Liver (tissue), 8 donors: ENCODE measurements at regions not wholly inside any gene's neighbourhood (a gene's known extent, or its start where the extent isn't known, plus 50 kb on each side); places are given as distances from the start of the nearest gene placed in this dataset.

Source experiments
- DNase-seq: peaks from one replicate; pipeline ENCODE4 v3.0.0-alpha.2; 2017; ENCODE audit warnings: low spot score
- H3K27ac ChIP-seq, 2 donors: one replicate each; pipeline ENCODE4 v1.7.0; 2013; ENCODE audit warnings: inconsistent platforms in 2 of 2, low read length in 2 of 2, control low read depth in 1 of 2, low read depth in 1 of 2, mild to moderate bottlenecking in 1 of 2
- H3K27me3 ChIP-seq, 4 donors: one replicate each; pipeline versions ENCODE4 v1.6.1 to v1.7.0; 2013; ENCODE audit warnings: low read length in 3 of 4, inconsistent platforms in 1 of 4, mild to moderate bottlenecking in 1 of 4, moderate library complexity in 1 of 4; ENCODE audit not compliant: control insufficient read depth in 4 of 4, insufficient read depth in 4 of 4
- H3K36me3 ChIP-seq, 4 donors: one replicate each; pipeline versions ENCODE4 v1.6.1 to v1.7.0; 2013; ENCODE audit warnings: low read length in 3 of 4, mild to moderate bottlenecking in 3 of 4, low read depth in 1 of 4, moderate library complexity in 1 of 4; ENCODE audit not compliant: control insufficient read depth in 4 of 4, insufficient read depth in 3 of 4
- H3K4me1 ChIP-seq, 4 donors: one replicate each; pipeline versions ENCODE4 v1.6.1 to v1.7.0; 2013; ENCODE audit warnings: low read length in 3 of 4, mild to moderate bottlenecking in 3 of 4, moderate library complexity in 1 of 4; ENCODE audit not compliant: control insufficient read depth in 4 of 4, insufficient read depth in 4 of 4
- H3K4me3 ChIP-seq, 3 donors: one replicate each; pipeline versions ENCODE4 v1.6.1 to v1.7.0; 2013; ENCODE audit warnings: low read length in 3 of 3, control low read depth in 1 of 3, low read depth in 1 of 3, mild to moderate bottlenecking in 1 of 3
- H3K9ac ChIP-seq, 2 donors: one replicate each; pipeline ENCODE4 v1.7.0; 2013; ENCODE audit warnings: low read length in 2 of 2, mild to moderate bottlenecking in 2 of 2, moderate library complexity in 2 of 2, control low read depth in 1 of 2, low read depth in 1 of 2
- H3K9me3 ChIP-seq, 4 donors: one replicate each; pipeline versions ENCODE4 v1.6.1 to v1.7.0; 2013; ENCODE audit warnings: low read length in 3 of 4; ENCODE audit not compliant: control insufficient read depth in 4 of 4
- EGR1 ChIP-seq, 2 donors: IDR thresholded peaks; 2 replicates each; pipeline ENCODE4 v1.6.1; 2016 to 2018; ENCODE audit warnings: antibody characterized with exemption in 2 of 2, low read depth in 2 of 2
- FOXA1 ChIP-seq: IDR thresholded peaks from 2 replicates; pipeline ENCODE4 v1.6.1; 2016; ENCODE audit warnings: antibody characterized with exemption
- FOXA2 ChIP-seq: IDR thresholded peaks from 2 replicates; pipeline ENCODE4 v1.6.1; 2016; ENCODE audit warnings: antibody characterized with exemption
- GABPA ChIP-seq, 2 donors: IDR thresholded peaks in 1 of 2; conservative IDR thresholded peaks in 1 of 2; 2 replicates each; pipeline ENCODE4 v1.6.1; 2016; ENCODE audit warnings: antibody characterized with exemption in 2 of 2, mild to moderate bottlenecking in 1 of 2, moderate library complexity in 1 of 2
- HNF4A ChIP-seq, 2 donors: conservative IDR thresholded peaks; 2 replicates each; pipeline ENCODE4 v1.6.1; 2016; ENCODE audit warnings: antibody characterized with exemption in 2 of 2, mild to moderate bottlenecking in 2 of 2
- HNF4G ChIP-seq: IDR thresholded peaks from 2 replicates; pipeline ENCODE4 v1.6.1; 2016; ENCODE audit warnings: antibody characterized with exemption
- JUND ChIP-seq, 2 donors: IDR thresholded peaks; 2 replicates each; pipeline ENCODE4 v1.6.1; 2016; ENCODE audit warnings: antibody characterized with exemption in 2 of 2
- NR2F2 ChIP-seq: IDR thresholded peaks from 2 replicates; pipeline ENCODE4 v1.6.1; 2016; ENCODE audit warnings: antibody characterized with exemption
- RXRA ChIP-seq, 2 donors: IDR thresholded peaks; 2 replicates each; pipeline ENCODE4 v1.6.1; 2017 to 2018; ENCODE audit warnings: antibody characterized with exemption in 2 of 2, mild to moderate bottlenecking in 1 of 2
- SP1 ChIP-seq: IDR thresholded peaks from 2 replicates; pipeline ENCODE4 v1.6.1; 2018; ENCODE audit warnings: antibody characterized with exemption, mild to moderate bottlenecking
- TAF1 ChIP-seq: conservative IDR thresholded peaks from 2 replicates; pipeline ENCODE4 v1.6.1; 2016; ENCODE audit warnings: antibody characterized with exemption, mild to moderate bottlenecking
- YY1 ChIP-seq: IDR thresholded peaks from 2 replicates; pipeline ENCODE4 v1.6.1; 2016; ENCODE audit warnings: antibody characterized with exemption, mild to moderate bottlenecking
- WGBS: extraction: QIAGEN DNeasy Blood & Tissue Kit; methylation state at CpG from one replicate; pipeline ENCODE4 v1.1.7; 2013; 5-methylcytosine and 5-hydroxymethylcytosine counted together
- TF ChIP-seq, protein P1 (sequence below): IDR thresholded peaks from 2 replicates; pipeline ENCODE4 v1.6.1; 2016; ENCODE audit warnings: antibody characterized with exemption
- TF ChIP-seq, protein P2 (sequence below): IDR thresholded peaks from 2 replicates; pipeline ENCODE4 v1.6.1; 2016; ENCODE audit warnings: antibody characterized with exemption
- TF ChIP-seq, protein P3 (sequence below): IDR thresholded peaks from 2 replicates; pipeline ENCODE4 v1.6.1; 2016; ENCODE audit warnings: antibody characterized with exemption, mild to moderate bottlenecking
- TF ChIP-seq, protein P4 (sequence below): fragments of 150-350 bp; IDR thresholded peaks from 2 replicates; pipeline ENCODE4 v1.5.1; 2017; ENCODE audit warnings: improper control_type of control experiment, low read depth, low read length; ENCODE audit not compliant: missing input control
- TF ChIP-seq, protein P5 (sequence below): IDR thresholded peaks from 2 replicates; pipeline ENCODE4 v1.6.1; 2016; ENCODE audit warnings: antibody characterized with exemption
- donor health status: healthy.
- donor health status: healthy.
- donor health status: healthy.
- donor health status: healthy.
- donor health status: healthy.

DNA sequence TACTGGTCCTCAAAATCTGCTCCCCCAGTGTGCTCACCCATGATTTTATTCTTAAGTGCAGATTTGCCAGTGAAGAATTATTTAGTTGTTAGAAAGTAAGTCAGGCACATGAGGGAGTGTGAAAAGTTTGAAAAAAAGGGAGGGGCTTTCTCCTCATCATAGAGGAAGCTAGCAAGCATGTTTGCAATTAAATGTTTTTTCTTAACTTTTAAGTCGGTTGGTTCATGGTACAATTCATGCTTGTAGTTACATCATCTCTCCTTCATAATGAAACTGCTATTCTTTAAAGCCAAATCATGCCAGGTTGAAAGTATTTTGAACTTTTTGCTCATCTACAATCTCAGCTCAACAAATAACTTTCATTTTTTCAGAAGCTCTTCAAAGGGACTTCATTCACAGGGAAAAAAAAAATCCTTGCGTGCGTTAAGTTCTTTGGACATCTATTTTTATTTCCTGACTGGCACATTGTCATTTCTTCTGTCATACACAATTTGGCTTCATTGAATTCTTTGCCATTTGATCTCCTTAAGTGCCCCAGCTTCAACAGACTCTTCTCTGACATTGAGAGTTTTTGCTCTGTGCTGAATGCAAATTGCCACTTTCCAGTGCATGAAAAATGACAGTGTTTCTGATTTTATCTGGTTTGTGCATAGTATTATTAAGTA is 456.9 kb downstream of the TMEM232 start:
- H3K4me3 ChIP-seq = no peak overlapping the region
- no peaks in the 10 kb centered on the region for H3K36me3 ChIP-seq
- H3K27me3 ChIP-seq = no peaks in the 10 kb centered on the region
- H3K9ac ChIP-seq = no peak overlapping the region
- DNase-seq = no peak
- H3K9me3 ChIP-seq = no peaks in the 10 kb centered on the region
- no peaks in the 10 kb centered on the region for H3K4me1 ChIP-seq
- 79% methylated on average over 3 of the region's 3 CpGs for WGBS
- H3K27ac ChIP-seq = no peak overlapping the region
- TF ChIP-seq HNF4G = no peak
- TF ChIP-seq, protein P1, sequence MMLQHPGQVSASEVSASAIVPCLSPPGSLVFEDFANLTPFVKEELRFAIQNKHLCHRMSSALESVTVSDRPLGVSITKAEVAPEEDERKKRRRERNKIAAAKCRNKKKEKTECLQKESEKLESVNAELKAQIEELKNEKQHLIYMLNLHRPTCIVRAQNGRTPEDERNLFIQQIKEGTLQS = no peak
- TF ChIP-seq TAF1 = no peak
- TF ChIP-seq EGR1 (IDR thresholded peaks at IDR 0.05; ENCODE audit: low read depth in 2 of 2) = no peak
- TF ChIP-seq NR2F2 = no peak
- no peak for TF ChIP-seq GABPA (IDR thresholded peaks at IDR 0.05 in 1 of 2, conservative IDR thresholded peaks at IDR 0.05 in 1 of 2)
- no peak for TF ChIP-seq YY1
- TF ChIP-seq RXRA (IDR thresholded peaks at IDR 0.05) = no peak
- TF ChIP-seq SP1 = no peak
- TF ChIP-seq HNF4A (conservative IDR thresholded peaks at IDR 0.05) = no peak
- TF ChIP-seq FOXA1 = no peak
- TF ChIP-seq, protein P2, sequence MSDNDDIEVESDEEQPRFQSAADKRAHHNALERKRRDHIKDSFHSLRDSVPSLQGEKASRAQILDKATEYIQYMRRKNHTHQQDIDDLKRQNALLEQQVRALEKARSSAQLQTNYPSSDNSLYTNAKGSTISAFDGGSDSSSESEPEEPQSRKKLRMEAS = no peak
- TF ChIP-seq, protein P3, sequence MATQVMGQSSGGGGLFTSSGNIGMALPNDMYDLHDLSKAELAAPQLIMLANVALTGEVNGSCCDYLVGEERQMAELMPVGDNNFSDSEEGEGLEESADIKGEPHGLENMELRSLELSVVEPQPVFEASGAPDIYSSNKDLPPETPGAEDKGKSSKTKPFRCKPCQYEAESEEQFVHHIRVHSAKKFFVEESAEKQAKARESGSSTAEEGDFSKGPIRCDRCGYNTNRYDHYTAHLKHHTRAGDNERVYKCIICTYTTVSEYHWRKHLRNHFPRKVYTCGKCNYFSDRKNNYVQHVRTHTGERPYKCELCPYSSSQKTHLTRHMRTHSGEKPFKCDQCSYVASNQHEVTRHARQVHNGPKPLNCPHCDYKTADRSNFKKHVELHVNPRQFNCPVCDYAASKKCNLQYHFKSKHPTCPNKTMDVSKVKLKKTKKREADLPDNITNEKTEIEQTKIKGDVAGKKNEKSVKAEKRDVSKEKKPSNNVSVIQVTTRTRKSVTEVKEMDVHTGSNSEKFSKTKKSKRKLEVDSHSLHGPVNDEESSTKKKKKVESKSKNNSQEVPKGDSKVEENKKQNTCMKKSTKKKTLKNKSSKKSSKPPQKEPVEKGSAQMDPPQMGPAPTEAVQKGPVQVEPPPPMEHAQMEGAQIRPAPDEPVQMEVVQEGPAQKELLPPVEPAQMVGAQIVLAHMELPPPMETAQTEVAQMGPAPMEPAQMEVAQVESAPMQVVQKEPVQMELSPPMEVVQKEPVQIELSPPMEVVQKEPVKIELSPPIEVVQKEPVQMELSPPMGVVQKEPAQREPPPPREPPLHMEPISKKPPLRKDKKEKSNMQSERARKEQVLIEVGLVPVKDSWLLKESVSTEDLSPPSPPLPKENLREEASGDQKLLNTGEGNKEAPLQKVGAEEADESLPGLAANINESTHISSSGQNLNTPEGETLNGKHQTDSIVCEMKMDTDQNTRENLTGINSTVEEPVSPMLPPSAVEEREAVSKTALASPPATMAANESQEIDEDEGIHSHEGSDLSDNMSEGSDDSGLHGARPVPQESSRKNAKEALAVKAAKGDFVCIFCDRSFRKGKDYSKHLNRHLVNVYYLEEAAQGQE = no peak
- no peak for TF ChIP-seq FOXA2
- no peak for TF ChIP-seq JUND (IDR thresholded peaks at IDR 0.05)
- TF ChIP-seq, protein P4, sequence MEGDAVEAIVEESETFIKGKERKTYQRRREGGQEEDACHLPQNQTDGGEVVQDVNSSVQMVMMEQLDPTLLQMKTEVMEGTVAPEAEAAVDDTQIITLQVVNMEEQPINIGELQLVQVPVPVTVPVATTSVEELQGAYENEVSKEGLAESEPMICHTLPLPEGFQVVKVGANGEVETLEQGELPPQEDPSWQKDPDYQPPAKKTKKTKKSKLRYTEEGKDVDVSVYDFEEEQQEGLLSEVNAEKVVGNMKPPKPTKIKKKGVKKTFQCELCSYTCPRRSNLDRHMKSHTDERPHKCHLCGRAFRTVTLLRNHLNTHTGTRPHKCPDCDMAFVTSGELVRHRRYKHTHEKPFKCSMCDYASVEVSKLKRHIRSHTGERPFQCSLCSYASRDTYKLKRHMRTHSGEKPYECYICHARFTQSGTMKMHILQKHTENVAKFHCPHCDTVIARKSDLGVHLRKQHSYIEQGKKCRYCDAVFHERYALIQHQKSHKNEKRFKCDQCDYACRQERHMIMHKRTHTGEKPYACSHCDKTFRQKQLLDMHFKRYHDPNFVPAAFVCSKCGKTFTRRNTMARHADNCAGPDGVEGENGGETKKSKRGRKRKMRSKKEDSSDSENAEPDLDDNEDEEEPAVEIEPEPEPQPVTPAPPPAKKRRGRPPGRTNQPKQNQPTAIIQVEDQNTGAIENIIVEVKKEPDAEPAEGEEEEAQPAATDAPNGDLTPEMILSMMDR = no peak

DNA sequence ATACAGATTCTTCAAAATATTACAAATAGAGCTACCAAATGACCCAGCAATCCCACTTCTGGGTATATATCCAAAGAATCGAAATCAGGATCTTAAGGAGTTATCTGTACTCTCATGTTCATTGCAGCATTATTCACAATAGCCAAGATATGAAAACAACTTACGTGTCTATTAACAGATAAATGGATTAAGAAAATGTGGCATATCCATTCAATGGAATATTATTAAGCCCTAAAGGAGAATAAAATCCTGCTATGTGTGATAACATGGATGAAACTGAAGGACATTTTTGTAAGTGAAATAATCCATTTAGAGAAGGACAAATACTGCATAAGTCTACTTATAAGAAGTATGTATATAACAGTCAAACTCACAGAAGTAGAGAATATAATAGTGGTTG is 450.6 kb downstream of the TMEM232 start:
- H3K36me3 ChIP-seq = no peaks in the 10 kb centered on the region
- no peak overlapping the region for H3K4me3 ChIP-seq
- WGBS = 91% methylated on average over 2 of the region's 2 CpGs
- no peak overlapping the region for H3K9ac ChIP-seq
- H3K9me3 ChIP-seq = no peaks in the 10 kb centered on the region
- no peak for DNase-seq
- no peaks in the 10 kb centered on the region for H3K4me1 ChIP-seq
- H3K27ac ChIP-seq = no peak overlapping the region
- H3K27me3 ChIP-seq = no peaks in the 10 kb centered on the region
- TF ChIP-seq FOXA1 (no peak), EGR1 (IDR thresholded peaks at IDR 0.05; ENCODE audit: low read depth in 2 of 2) (no peak), YY1 (no peak), JUND (IDR thresholded peaks at IDR 0.05) (no peak), NR2F2 (no peak), SP1 (no peak), GABPA (IDR thresholded peaks at IDR 0.05 in 1 of 2, conservative IDR thresholded peaks at IDR 0.05 in 1 of 2) (no peak)
- TF ChIP-seq, protein P3 = no peak
- TF ChIP-seq, protein P4 = no peak
- TF ChIP-seq, protein P2 = no peak
- TF ChIP-seq, protein P5, sequence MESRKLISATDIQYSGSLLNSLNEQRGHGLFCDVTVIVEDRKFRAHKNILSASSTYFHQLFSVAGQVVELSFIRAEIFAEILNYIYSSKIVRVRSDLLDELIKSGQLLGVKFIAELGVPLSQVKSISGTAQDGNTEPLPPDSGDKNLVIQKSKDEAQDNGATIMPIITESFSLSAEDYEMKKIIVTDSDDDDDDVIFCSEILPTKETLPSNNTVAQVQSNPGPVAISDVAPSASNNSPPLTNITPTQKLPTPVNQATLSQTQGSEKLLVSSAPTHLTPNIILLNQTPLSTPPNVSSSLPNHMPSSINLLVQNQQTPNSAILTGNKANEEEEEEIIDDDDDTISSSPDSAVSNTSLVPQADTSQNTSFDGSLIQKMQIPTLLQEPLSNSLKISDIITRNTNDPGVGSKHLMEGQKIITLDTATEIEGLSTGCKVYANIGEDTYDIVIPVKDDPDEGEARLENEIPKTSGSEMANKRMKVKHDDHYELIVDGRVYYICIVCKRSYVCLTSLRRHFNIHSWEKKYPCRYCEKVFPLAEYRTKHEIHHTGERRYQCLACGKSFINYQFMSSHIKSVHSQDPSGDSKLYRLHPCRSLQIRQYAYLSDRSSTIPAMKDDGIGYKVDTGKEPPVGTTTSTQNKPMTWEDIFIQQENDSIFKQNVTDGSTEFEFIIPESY = no peak
